K562 (cell line): ENCODE measurements at regions not wholly inside any gene's neighbourhood (a gene's known extent, or its start where the extent isn't known, plus 50 kb on each side); places are given as distances from the start of the nearest gene placed in this dataset.

Experiments used
- ARID1B ChIP-seq: fragments of 450-650 bp; IDR thresholded peaks from 2 replicates; pipeline ENCODE4 v1.6.1; 2016; ENCODE audit warnings: antibody characterized with exemption, mild to moderate bottlenecking, inconsistent platforms
- ATF3 ChIP-seq, 2 experiments: fragments of 450-650 bp in 1 of 2; sonication (generic) in 1 of 2; formaldehyde crosslinking in 1 of 2; IDR thresholded peaks in 1 of 2; conservative IDR thresholded peaks in 1 of 2; 2 replicates each; pipeline versions ENCODE4 v1.6.1 to v1.8.1; 2016 to 2023; ENCODE audit warnings: mild to moderate bottlenecking in 2 of 2, moderate library complexity in 2 of 2, inconsistent platforms in 1 of 2, missing genetic modification reagents in 1 of 2
- CHAMP1 ChIP-seq: fragments of 450-650 bp; IDR thresholded peaks from 2 replicates; pipeline ENCODE4 v1.6.1; 2016; ENCODE audit warnings: mild to moderate bottlenecking
- CUX1 ChIP-seq: fragments of 200-800 bp; sonication (Bioruptor generic); IDR thresholded peaks from 2 replicates; pipeline ENCODE4 v1.6.1; 2016; ENCODE audit warnings: missing genetic modification characterization, missing compliant biosample characterization
- GABPB1 ChIP-seq: sonication (generic); formaldehyde crosslinking; IDR thresholded peaks from 2 replicates; pipeline ENCODE4 v1.8.0; 2022; ENCODE audit warnings: mild to moderate bottlenecking, missing genetic modification reagents
- MYBL2 ChIP-seq, 2 experiments: fragments of 450-650 bp in 1 of 2; sonication (generic) in 1 of 2; formaldehyde crosslinking in 1 of 2; IDR thresholded peaks; 2 replicates each; pipeline versions ENCODE4 v1.6.1 to v1.8.1; 2017 to 2022; ENCODE audit warnings: borderline replicate concordance in 1 of 2, inconsistent platforms in 1 of 2, low read depth in 1 of 2, mild to moderate bottlenecking in 1 of 2, missing genetic modification reagents in 1 of 2, moderate library complexity in 1 of 2
- NBN ChIP-seq: fragments of 450-650 bp; IDR thresholded peaks from 2 replicates; pipeline ENCODE4 v1.6.1; 2016; ENCODE audit warnings: low read depth, mild to moderate bottlenecking
- PBX2 ChIP-seq, 2 experiments: IDR thresholded peaks in 1 of 2; conservative IDR thresholded peaks in 1 of 2; 2 replicates each; pipeline ENCODE4 v1.6.1; 2016; ENCODE audit warnings: low read depth in 2 of 2, mild to moderate bottlenecking in 1 of 2, missing compliant biosample characterization in 1 of 2, missing genetic modification characterization in 1 of 2, moderate library complexity in 1 of 2
- SMARCC2 ChIP-seq: fragments of 450-650 bp; IDR thresholded peaks from 2 replicates; pipeline ENCODE4 v1.6.1; 2017; ENCODE audit warnings: antibody characterized with exemption, moderate library complexity, mild to moderate bottlenecking, low read depth
- SMARCE1 ChIP-seq: fragments of 450-650 bp; IDR thresholded peaks from 2 replicates; pipeline ENCODE4 v1.7.1; 2016; ENCODE audit warnings: mild to moderate bottlenecking
- TRIM24 ChIP-seq, 2 experiments: fragments of 450-650 bp; IDR thresholded peaks; 2 replicates each; pipeline ENCODE4 v1.6.1; 2016
- ZNF589 ChIP-seq: fragments of 200-800 bp; sonication (Bioruptor generic); IDR thresholded peaks from 2 replicates; pipeline ENCODE4 v1.6.1; 2016; ENCODE audit warnings: low read depth, missing genetic modification characterization, missing compliant biosample characterization
- ZNF639 ChIP-seq, 2 experiments: fragments of 200-800 bp in 1 of 2; sonication (Bioruptor generic) in 1 of 2; sonication (generic) in 1 of 2; formaldehyde crosslinking in 1 of 2; IDR thresholded peaks in 1 of 2; conservative IDR thresholded peaks in 1 of 2; 2 replicates each; pipeline versions ENCODE4 v1.5.0 to v1.6.1; 2016 to 2020; ENCODE audit warnings: missing compliant biosample characterization in 1 of 2, missing genetic modification characterization in 1 of 2, missing genetic modification reagents in 1 of 2

- TF ChIP-seq ZNF639 (CRISPR knock-in tag; conservative IDR thresholded peaks at IDR 0.05 in 1 of 2, IDR thresholded peaks at IDR 0.05 in 1 of 2) (peak in 1 of 2 experiments; percentile 23; a peak in 1 of 4 replicates), TRIM24 (IDR thresholded peaks at IDR 0.05) (peak; percentile 46 to 47; a peak in 2 of 4 replicates), ARID1B (peak; percentile 76), SMARCE1 (peak; percentile 76; the same call in 1 of the 2 replicates), CHAMP1 (no peak), ZNF589 (CRISPR knock-in tag) (no peak), PBX2 (CRISPR knock-in tag; IDR thresholded peaks at IDR 0.05; ENCODE audit: low read depth) (no peak), PBX2 (tag; conservative IDR thresholded peaks at IDR 0.05; ENCODE audit: low read depth) (peak; percentile 63), MYBL2 (IDR thresholded peaks at IDR 0.05; ENCODE audit: low read depth) (0 out of 2 replicates have a peak, but pooled peaks have one; percentile 17), MYBL2 (CRISPR knock-in tag; IDR thresholded peaks at IDR 0.05; ENCODE audit: borderline replicate concordance) (no peak), NBN (peak; percentile 69; the same call in 1 of the 2 replicates), CUX1 (CRISPR knock-in tag) (no peak), SMARCC2 (peak; percentile 68; the same call in 1 of the 2 replicates), GABPB1 (CRISPR knock-in tag) (no peak), ATF3 (IDR thresholded peaks at IDR 0.05) (peak; percentile 69), ATF3 (CRISPR knock-in tag; conservative IDR thresholded peaks at IDR 0.05) (no peak)
These were observed 184.5 kb upstream of the PHF14 start (continued) for GRCh38 chr7:10789170-10789569.
